H1 (cell line): ENCODE measurements at regions not wholly inside any gene's neighbourhood (a gene's known extent, or its start where the extent isn't known, plus 50 kb on each side); places are given as distances from the start of the nearest gene placed in this dataset.

Experiments used
- CTCF ChIA-PET: fragments of 300-600 bp; sonication (Branson Sonifier 250); formaldehyde crosslinking; loops from one replicate; lab custom pipeline; 2021; ENCODE audit not compliant: partially characterized antibody; lab: Charles Lee
- POLR2A ChIA-PET: fragments of 300-600 bp; sonication (Branson Sonifier 250); formaldehyde crosslinking; loops from one replicate; lab custom pipeline; 2021; ENCODE audit warnings: inconsistent platforms; ENCODE audit not compliant: partially characterized antibody; lab: Charles Lee
- DNase-seq, 2 experiments: peaks; one replicate each; pipeline versions ENCODE4 v3.0.0 to v3.0.0-alpha.2; 2010 to 2022; ENCODE audit warnings: low spot score in 2 of 2, low read depth in 1 of 2, mixed read lengths in 1 of 2
- FAIRE-seq: peaks from 2 replicates; lab custom pipeline; 2011; peaks lifted over from hg19 to GRCh38; lab: Jason Lieb, UNC
- H2AFZ ChIP-seq: 2 replicates; pipeline ENCODE4 v1.8.1; 2012; ENCODE audit warnings: low read length, inconsistent platforms
- H2AK5ac ChIP-seq: 2 replicates; pipeline ENCODE4 v1.6.1; 2013; ENCODE audit warnings: low read depth, low read length
- H2BK120ac ChIP-seq: replicated peaks from 2 replicates; pipeline ENCODE3; 2013; ENCODE audit warnings: low read depth, low read length, inconsistent platforms
- H2BK12ac ChIP-seq: 2 replicates; pipeline ENCODE4 v1.6.1; 2013; ENCODE audit warnings: low read depth, low read length
- H2BK15ac ChIP-seq: 2 replicates; pipeline ENCODE4 v1.6.1; 2013; ENCODE audit warnings: low read length
- H2BK20ac ChIP-seq: 2 replicates; pipeline ENCODE4 v1.6.1; 2013; ENCODE audit warnings: low read length
- H2BK5ac ChIP-seq: 2 replicates; pipeline ENCODE4 v1.6.1; 2013; ENCODE audit warnings: low read depth, low read length
- H3K14ac ChIP-seq: 2 replicates; pipeline ENCODE4 v1.6.1; 2013; ENCODE audit warnings: inconsistent platforms; ENCODE audit not compliant: insufficient read length
- H3K18ac ChIP-seq: 2 replicates; pipeline ENCODE4 v1.6.1; 2013; ENCODE audit warnings: low read length; ENCODE audit errors: extremely low read depth
- H3K23ac ChIP-seq: 2 replicates; pipeline ENCODE4 v1.6.1; 2013; ENCODE audit warnings: inconsistent platforms; ENCODE audit not compliant: insufficient read length
- H3K23me2 ChIP-seq: 2 replicates; pipeline ENCODE4 v1.6.1; 2013; ENCODE audit warnings: low read depth, low read length
- H3K27ac ChIP-seq: 2 replicates; pipeline ENCODE4 v1.6.1; 2011; ENCODE audit warnings: low read depth, low read length, inconsistent platforms
- H3K27me3 ChIP-seq, 4 experiments: replicated peaks in 1 of 4; 1 replicate in 1 of 4; 2 replicates in 3 of 4; pipeline versions ENCODE4 v1.6.1 to v1.8.1; 2011 to 2013; ENCODE audit warnings: low read length in 3 of 4, mild to moderate bottlenecking in 3 of 4, inconsistent platforms in 2 of 4, mixed read lengths in 2 of 4, moderate library complexity in 1 of 4; ENCODE audit not compliant: control insufficient read depth in 3 of 4, insufficient read depth in 3 of 4; ENCODE audit errors: extremely low read depth in 1 of 4
- H3K36me3 ChIP-seq, 4 experiments: 2 replicates each; pipeline versions ENCODE4 v1.6.1 to v1.8.1; 2011 to 2013; ENCODE audit warnings: mild to moderate bottlenecking in 4 of 4, low read length in 3 of 4, moderate library complexity in 2 of 4, control low read depth in 1 of 4, inconsistent platforms in 1 of 4; ENCODE audit not compliant: insufficient read depth in 4 of 4, control insufficient read depth in 2 of 4
- H3K4ac ChIP-seq: replicated peaks from 2 replicates; pipeline ENCODE3; 2013; ENCODE audit warnings: low read length, low read depth, mixed read lengths, inconsistent platforms; ENCODE audit not compliant: insufficient read length
- H3K4me1 ChIP-seq, 4 experiments: replicated peaks in 1 of 4; 1 replicate in 1 of 4; 2 replicates in 3 of 4; pipeline versions ENCODE4 v1.6.1 to v1.8.1; 2011 to 2013; ENCODE audit warnings: low read length in 3 of 4, inconsistent platforms in 2 of 4, mixed read lengths in 1 of 4; ENCODE audit not compliant: insufficient read depth in 4 of 4, control insufficient read depth in 3 of 4
- H3K4me2 ChIP-seq, 2 experiments: 2 replicates each; pipeline versions ENCODE4 v1.6.1 to v1.8.1; 2011 to 2013; ENCODE audit warnings: low read depth in 2 of 2, low read length in 2 of 2, control low read depth in 1 of 2, inconsistent platforms in 1 of 2, mild to moderate bottlenecking in 1 of 2; ENCODE audit not compliant: insufficient read depth in 1 of 2
- H3K4me3 ChIP-seq, 4 experiments: fragments of 200-600, 300-600 bp in 1 of 4; sonication (generic), shearing (Covaris generic), sonication (Bioruptor Twin) in 1 of 4; 2 replicates each; pipeline versions ENCODE4 v1.5.1 to v1.8.1; 2011 to 2016; ENCODE audit warnings: low read length in 4 of 4, low read depth in 3 of 4, control low read depth in 2 of 4, inconsistent platforms in 2 of 4, mild to moderate bottlenecking in 2 of 4, mixed read lengths in 1 of 4, moderate library complexity in 1 of 4; ENCODE audit not compliant: insufficient read depth in 2 of 4; ENCODE audit errors: extremely low read depth in 1 of 4
- H3K56ac ChIP-seq: replicated peaks from 2 replicates; pipeline ENCODE3; 2013; ENCODE audit warnings: low read depth, mild to moderate bottlenecking, mixed read lengths, low read length, inconsistent platforms; ENCODE audit not compliant: insufficient read length
- H3K79me1 ChIP-seq: 2 replicates; pipeline ENCODE4 v1.6.1; 2013; ENCODE audit warnings: low read depth, low read length, control low read depth
- H3K79me2 ChIP-seq, 2 experiments: 2 replicates each; pipeline versions ENCODE4 v1.6.1 to v1.8.1; 2012 to 2013; ENCODE audit warnings: low read length in 2 of 2, mild to moderate bottlenecking in 2 of 2, inconsistent platforms in 1 of 2; ENCODE audit not compliant: insufficient read depth in 2 of 2, control insufficient read depth in 1 of 2
- H3K9ac ChIP-seq, 4 experiments: replicated peaks in 1 of 4; 1 replicate in 1 of 4; 2 replicates in 3 of 4; pipeline versions ENCODE4 v1.6.1 to v1.8.1; 2011 to 2013; ENCODE audit warnings: low read depth in 3 of 4, low read length in 3 of 4, control low read depth in 2 of 4, mild to moderate bottlenecking in 2 of 4, moderate library complexity in 2 of 4, inconsistent platforms in 1 of 4; ENCODE audit errors: extremely low read depth in 1 of 4
- H3K9me3 ChIP-seq, 2 experiments: 2 replicates each; pipeline versions ENCODE4 v1.6.1 to v1.8.1; 2012 to 2013; ENCODE audit warnings: mild to moderate bottlenecking in 2 of 2, moderate library complexity in 2 of 2, control low read depth in 1 of 2, inconsistent platforms in 1 of 2, low read depth in 1 of 2, low read length in 1 of 2, mixed read lengths in 1 of 2; ENCODE audit not compliant: insufficient read depth in 2 of 2
- H4K20me1 ChIP-seq, 2 experiments: replicated peaks in 1 of 2; 2 replicates each; pipeline versions ENCODE3 to v1.8.1; 2011 to 2013; ENCODE audit warnings: inconsistent platforms in 2 of 2, low read length in 2 of 2, mild to moderate bottlenecking in 1 of 2; ENCODE audit not compliant: insufficient read depth in 2 of 2, control insufficient read depth in 1 of 2
- H4K5ac ChIP-seq: 2 replicates; pipeline ENCODE4 v1.6.1; 2013; ENCODE audit warnings: low read length, low read depth, mixed read lengths, inconsistent platforms; ENCODE audit not compliant: insufficient read length
- H4K8ac ChIP-seq: 2 replicates; pipeline ENCODE4 v1.8.0; 2013; ENCODE audit warnings: mild to moderate bottlenecking, moderate library complexity, low read length, inconsistent platforms; ENCODE audit not compliant: insufficient read depth; ENCODE audit errors: extremely low read depth
- H4K91ac ChIP-seq: replicated peaks from 2 replicates; pipeline ENCODE3; 2013; ENCODE audit warnings: low read length, mixed read lengths, inconsistent platforms; ENCODE audit not compliant: insufficient read length
- CEBPB ChIP-seq: IDR thresholded peaks from 2 replicates; pipeline ENCODE4 v1.6.1; 2012; ENCODE audit warnings: low read depth, low read length
- CHD2 ChIP-seq: IDR thresholded peaks from 2 replicates; pipeline ENCODE4 v1.6.1; 2012; ENCODE audit warnings: low read length, improper control_type of control experiment
- KDM1A ChIP-seq: fragments of 200-600, 300-600 bp; sonication (generic); IDR thresholded peaks from 2 replicates; pipeline ENCODE4 v1.7.1; 2016; ENCODE audit warnings: mild to moderate bottlenecking, low read length, borderline replicate concordance
- POLR2AphosphoS5 ChIP-seq: IDR thresholded peaks from 2 replicates; pipeline ENCODE4 v1.6.1; 2011; ENCODE audit warnings: low read depth, low read length
- SRF ChIP-seq: IDR thresholded peaks from 2 replicates; pipeline ENCODE4 v1.6.1; 2011; ENCODE audit warnings: mild to moderate bottlenecking, low read depth, low read length, moderate library complexity
- WGBS, 2 experiments: shearing (Covaris generic) in 1 of 2; methylation state at CpG; one replicate each; pipeline versions ENCODE4 v1.1.6 to v1.1.7; 2013 to 2015; ENCODE audit warnings: low lambda C conversion rate in 2 of 2, mixed read lengths in 2 of 2, inconsistent platforms in 1 of 2, low coverage in 1 of 2, missing lambda C conversion rate in 1 of 2; ENCODE audit not compliant: insufficient replicate concordance in 2 of 2, insufficient coverage in 1 of 2, insufficient read length in 1 of 2; ENCODE audit errors: extremely low coverage in 1 of 2, missing lambda C conversion rate in 1 of 2; 5-methylcytosine and 5-hydroxymethylcytosine counted together

GRCh38 chr11:42960521-42961088 lies 351.2 kb upstream of the API5 start:
- Histone ChIP-seq H2BK20ac (no peak overlapping the region), H4K8ac (no peak overlapping the region), H3K9ac (no peak overlapping the region), H3K23ac (no peak overlapping the region), H4K91ac (no peak overlapping the region), H3K4ac (no peak overlapping the region), H3K56ac (no peak overlapping the region), H3K79me1 (no peaks in the 10 kb centered on the region), H3K4me2 (no peak overlapping the region), H3K79me2 (no peaks in the 10 kb centered on the region), H3K18ac (no peak overlapping the region), H3K9me3 (peaks cover 4 to 7% of the 10 kb centered on the region in 2 experiments), H2AFZ (no peak overlapping the region), H3K27me3 (no peaks in the 10 kb centered on the region), H2BK12ac (no peak overlapping the region), H2BK120ac (no peak overlapping the region), H3K27ac (no peak overlapping the region), H4K20me1 (no peaks in the 10 kb centered on the region), H3K36me3 (no peaks in the 10 kb centered on the region), H3K14ac (no peak overlapping the region), H3K23me2 (no peaks in the 10 kb centered on the region), H2AK5ac (no peak overlapping the region), H2BK15ac (no peak overlapping the region), H3K4me1 (no peaks in the 10 kb centered on the region), H3K4me3 (no peak overlapping the region), H2BK5ac (no peak overlapping the region), H4K5ac (no peak overlapping the region)
- FAIRE-seq: no peak
- POLR2A ChIA-PET: no interaction called here
- 77% methylated on average over 1 of the region's 1 CpG; no CpG with 5 or more reads in 1 of the 2 experiments for WGBS, 2 experiments
- CTCF ChIA-PET: no interaction called here
- DNase-seq: no peak
- no peak for TF ChIP-seq CEBPB
- TF ChIP-seq POLR2AphosphoS5: no peak
- TF ChIP-seq KDM1A: no peak
- no peak for TF ChIP-seq SRF
- TF ChIP-seq CHD2: no peak
